Stimulated activated CD8-positive, alpha-beta memory T cell treated with anti-CD3 and anti-CD28 coated beads, Interleukin-7, amount 100 ng/mL, for 24 hours (primary cell): ENCODE measurements at regions not wholly inside any gene's neighbourhood (a gene's known extent, or its start where the extent isn't known, plus 50 kb on each side); places are given as distances from the start of the nearest gene placed in this dataset.
"Not testable (repeated sequence)": the region's sequence is repeated elsewhere in the genome, so short reads cannot be mapped to it uniquely, and the experiment has no call there.

Source experiments
- DNase-seq: peaks from one replicate; pipeline ENCODE4 v3.0.0-alpha.2; 2020; ENCODE audit warnings: low read depth

DNA sequence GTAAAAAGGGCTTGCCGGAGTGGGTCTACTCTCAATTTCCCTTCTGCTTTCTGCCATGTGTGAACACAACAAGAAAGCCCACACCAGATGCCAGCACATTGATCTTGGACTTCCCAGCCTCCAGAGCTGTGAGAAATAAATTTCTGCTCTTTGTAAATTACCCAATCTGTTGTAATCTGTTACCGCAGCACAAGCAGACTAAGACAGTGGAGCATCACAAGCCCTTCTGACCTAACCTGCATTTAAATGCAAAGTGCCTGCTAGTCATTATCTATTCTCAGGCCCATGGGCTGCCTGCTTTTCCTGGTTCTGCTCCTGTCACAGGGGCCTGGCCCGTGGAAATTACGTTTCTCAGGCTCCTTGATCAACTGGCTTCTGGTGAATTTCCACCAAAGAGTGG is 199.3 kb upstream of the AUTS2 start:
- no peak for DNase-seq

- no peak for DNase-seq
Measured at GRCh38 chr7:69399401-69399800, 198.9 kb upstream of the AUTS2 start.

DNA sequence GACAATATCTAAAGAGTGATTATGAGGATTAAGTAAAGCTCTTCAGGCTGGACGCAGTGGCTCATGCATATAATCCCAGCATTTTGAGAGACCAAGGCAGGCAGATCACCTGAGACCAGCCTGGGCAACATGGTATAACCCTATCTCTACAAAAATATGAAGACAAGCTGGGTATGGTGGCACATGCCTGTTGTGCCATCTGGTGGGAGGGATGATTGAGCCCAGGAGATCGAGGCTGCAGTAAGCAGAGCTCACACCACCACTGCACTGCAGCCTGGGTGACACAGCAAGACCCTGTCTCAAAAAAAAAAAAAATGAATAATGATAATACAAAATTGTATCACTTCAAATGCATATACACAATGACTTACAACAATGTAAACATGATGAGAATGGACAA is 195.6 kb upstream of the AUTS2 start:
- DNase-seq, result no peak

DNA sequence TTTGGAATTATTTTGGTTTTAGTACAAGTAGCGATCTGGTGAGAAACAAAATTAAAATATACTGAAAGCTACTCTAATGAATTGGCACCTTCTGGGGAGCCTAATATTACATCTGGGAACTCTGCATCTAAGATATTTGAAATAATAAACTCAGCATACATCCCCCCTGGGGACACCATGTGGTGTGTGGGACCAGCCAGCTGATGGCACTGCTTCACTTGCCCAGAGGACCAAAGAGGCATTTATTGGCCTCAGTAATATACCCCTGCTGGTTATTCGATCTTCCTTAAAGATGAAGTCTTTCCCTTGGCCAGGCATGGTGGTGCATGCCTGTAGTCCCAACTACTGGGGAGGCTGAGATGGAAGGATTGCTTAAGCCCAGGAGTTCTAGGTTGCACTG is 195.1 kb upstream of the AUTS2 start:
- no peak for DNase-seq

DNA sequence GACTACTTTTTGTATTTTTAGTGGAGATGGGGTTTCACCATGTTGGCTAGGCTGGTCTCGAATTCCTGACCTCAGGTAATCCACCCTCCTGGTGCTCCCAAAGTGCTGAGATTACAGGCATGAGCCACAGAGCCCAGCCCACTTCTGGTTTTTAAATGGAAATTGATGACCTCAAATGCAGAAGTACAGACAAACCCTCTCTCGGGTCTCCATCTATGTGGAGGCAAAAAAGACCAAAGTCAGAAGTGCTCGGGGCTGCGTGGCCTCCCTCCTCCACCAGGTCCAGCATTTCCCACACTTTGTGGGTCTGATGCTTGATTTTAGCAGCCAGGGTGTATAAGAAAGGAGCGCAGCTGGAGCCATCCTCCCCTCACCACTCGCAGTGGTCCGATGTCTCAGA is 187.3 kb upstream of the AUTS2 start:
- no peak for DNase-seq

GRCh38 chr7:69411466-69411865 is 186.8 kb upstream of the AUTS2 start:
- no peak for DNase-seq

DNA sequence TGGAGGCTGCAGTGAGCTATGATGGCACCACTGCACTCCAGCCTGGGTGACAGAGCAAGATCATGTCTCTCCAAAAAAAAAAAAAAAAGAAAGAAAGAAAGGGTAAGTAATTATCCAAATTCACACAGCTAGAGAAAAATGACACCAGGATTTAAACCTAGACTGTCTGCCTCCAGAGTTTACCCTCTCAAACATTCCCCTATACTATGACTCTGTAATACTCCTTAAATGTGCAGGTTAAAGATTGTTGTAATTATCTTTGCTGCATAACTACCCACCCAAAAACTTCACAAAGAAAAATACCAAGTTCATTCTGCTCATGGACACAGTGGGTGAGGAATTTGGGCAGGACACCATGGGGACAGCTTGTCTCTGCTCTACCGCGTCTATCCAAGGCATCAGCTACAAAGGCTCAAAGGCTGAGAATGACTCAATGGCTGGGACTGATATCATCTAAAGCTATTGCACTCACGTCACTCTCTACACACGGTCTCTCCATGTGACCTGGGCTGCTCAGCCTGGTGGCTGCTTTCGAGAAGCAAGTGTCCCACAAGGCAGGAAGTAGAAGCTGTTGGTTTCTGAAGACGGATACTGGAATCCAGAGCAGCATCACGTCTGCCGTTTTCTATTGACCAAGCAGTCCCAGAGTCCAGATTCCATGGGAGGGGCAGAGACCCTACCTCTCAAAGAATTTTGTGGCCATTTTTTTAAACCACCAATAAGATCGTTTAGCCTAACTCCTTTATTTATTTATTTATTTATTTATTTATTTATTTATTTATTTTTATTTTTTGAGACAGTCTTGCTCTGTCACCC is 185.7 kb upstream of the AUTS2 start:
- no peak for DNase-seq

- no peak for DNase-seq
Measured at GRCh38 chr7:69414555-69414954, 183.7 kb upstream of the AUTS2 start.

- no peak for DNase-seq
Measured at GRCh38 chr7:69418869-69419670, 179.2 kb upstream of the AUTS2 start.

DNA sequence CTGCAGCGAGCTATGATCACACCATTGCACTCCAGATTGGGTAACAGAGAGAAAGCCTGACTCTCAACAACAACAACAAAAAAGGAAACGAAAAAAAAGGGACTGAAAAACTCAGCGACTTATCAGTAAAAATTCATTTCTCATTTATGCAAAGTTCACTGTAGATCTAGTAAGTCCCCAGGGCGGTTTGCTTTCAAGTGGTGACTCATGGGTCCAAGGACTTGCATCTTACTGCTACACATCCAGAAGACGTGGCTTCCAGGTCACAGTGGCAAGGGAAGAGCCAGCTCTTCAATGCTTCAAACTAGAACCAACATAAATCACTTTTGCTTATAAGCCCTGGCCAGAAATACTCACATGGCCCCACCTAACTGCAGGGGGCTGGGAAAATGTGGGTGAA is 178.3 kb upstream of the AUTS2 start:
- no peak for DNase-seq

DNA sequence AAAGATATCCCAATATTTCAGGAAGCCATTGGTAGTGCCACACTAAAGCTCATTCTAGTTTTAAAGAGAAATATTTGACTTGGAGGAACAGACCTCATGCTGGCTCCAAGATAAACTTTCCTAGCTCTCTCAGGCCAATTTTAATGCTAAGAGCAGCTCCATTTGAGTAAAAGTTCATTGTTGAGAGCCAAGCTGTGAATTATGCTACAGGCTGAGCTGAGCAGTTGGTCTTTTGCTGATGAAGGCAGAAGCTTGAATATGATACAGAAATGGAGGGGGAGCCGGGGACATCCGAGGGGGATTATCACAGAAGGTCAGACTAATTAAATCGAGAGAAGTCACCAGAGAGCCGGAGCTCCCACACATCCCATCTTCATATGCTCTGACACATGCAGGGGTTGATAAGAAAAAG is 175.7 kb upstream of the AUTS2 start:
- DNase-seq, result no peak

DNA sequence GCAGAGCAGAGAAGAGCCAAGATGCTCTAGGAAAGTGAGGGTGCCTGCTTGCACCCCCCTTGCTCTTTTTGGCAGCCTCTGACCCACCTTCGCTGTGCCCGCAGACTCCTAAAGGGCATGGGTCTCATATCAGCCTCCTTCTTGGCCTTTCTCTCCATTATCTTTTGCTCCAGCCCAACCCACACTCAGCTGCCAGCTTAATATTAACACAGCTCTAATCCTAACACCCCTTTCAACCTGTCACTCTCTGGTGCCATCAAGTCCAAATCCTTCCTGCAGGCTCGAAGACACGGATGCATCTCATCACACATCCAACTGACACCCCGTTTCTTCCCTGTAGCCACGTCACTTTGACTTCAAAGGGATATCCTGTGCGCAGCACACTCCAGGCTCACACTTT is 171.6 kb upstream of the AUTS2 start:
- no peak for DNase-seq

GRCh38 chr7:69428089-69428488 is 170.2 kb upstream of the AUTS2 start:
- DNase-seq, result no peak

DNA sequence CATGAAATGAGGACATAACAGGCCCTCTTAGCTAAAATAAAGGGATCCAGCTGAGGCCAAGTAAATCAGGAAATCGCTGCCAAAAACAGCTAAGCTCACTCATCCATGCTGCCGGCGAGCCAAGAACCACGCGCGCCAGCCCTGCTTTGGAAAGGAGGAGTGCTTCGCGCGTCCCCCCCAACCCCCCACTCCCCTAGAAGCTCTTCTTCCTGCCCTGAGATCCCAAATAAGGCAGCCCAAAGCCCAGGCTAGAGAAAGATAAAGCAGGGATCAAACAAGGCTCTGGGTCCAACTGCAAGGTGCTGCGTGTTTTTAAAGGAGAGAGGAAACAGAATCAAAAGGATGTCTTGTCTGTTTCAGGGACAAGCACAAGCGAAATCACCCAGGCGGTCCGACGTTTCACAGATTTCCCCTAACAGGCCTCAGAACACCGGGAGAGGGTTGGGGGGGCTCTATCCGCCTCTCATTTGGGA is 168.3 kb upstream of the AUTS2 start:
- no peak for DNase-seq

DNA sequence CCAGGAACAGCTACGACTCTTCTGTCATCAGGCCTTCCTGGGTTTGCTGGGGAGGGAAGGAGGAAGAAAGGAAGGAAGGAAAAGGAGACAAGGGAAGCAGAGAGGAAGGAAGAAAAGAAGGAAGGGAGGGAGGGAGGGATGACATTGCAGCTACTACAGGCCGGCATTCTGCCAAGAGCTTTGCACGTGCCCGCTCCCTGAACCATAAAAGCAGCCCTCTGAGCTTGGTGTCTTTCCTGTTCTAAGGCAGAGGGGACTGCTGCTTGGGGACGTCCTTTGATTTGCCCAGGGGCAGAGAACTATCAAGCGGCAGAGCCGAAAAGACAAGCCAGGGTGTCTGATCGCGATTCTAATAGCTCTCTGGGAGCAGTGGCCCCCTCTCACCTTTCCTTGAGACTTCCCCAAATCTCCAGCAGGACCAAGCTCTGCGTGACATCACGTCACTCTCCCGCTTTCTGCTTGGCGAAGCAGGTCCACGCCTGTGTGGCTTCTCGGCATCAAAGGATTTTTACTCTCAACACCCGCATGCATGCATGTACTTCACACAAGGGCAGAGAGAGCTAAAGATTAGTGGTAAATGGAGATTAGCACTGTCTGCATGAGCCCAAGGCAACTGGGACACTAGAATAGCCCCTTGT is 167.8 kb upstream of the AUTS2 start:
- no peak for DNase-seq

DNA sequence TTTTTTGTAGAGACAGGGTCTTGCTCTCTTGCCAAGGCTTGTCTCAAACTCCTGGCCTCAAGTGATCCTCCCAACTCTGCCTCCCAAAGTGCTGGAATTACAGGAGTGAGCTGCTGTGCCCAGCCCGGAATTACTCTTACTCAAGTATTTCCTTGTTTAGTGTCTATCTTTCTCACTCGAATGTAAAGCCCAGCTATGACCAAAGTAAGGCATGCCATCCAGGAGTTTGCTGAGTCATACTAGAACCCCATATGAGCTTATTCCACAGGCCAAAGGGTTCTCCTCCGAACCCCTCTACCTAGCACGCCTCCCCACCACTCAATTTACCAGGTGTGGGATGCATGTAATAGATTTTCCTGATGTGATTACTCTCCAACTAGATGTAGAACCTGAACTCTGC is 166.6 kb upstream of the AUTS2 start:
- no peak for DNase-seq

DNA sequence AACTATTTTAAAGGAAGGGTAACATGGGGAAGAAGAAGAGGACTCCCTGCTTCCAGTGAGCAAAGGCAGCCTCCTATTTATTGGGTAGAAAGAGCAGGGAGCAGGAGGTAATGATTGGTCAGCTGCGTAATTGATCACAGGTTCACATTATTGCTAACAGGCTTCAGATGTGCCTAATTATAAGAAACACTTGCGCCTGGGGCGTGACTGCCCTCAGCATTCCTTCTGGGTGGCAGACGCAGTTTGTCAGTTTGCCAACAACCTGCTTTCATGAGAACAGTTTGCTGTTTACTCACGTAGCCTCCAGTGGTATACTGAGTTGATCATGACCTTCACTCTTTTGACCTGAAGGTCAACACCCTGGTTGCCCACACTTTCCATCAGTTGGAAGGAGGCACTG is 166.0 kb upstream of the AUTS2 start:
- not testable (repeated sequence) for DNase-seq

DNA sequence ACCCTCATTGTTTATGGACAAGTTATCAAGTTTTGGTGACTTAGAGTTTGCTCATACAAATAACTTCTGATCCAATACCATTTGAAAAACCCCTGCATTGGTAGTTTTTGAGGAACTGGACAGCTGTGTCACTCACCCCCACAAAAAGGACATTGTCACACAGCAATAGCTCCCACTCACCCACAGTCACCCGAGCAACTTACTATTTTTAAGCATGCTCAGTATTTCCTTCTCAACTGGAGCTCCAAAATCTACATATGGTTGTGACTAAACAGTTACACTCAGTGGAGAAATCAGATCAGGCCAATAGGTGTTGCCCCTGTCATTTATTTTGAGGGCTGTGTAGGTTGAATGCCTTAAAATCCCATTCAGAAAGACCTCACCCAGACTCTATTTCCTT is 165.2 kb upstream of the AUTS2 start:
- DNase-seq, result no peak

- DNase-seq, result no peak
Measured at GRCh38 chr7:69434398-69434815, 163.9 kb upstream of the AUTS2 start.

- DNase-seq, result no peak
Measured at GRCh38 chr7:69435711-69436110, 162.6 kb upstream of the AUTS2 start.

- no peak for DNase-seq
Measured at GRCh38 chr7:69436946-69437345, 161.3 kb upstream of the AUTS2 start.

GRCh38 chr7:69438584-69439412 is 159.5 kb upstream of the AUTS2 start:
- no peak for DNase-seq
